Lower leg skin (tissue), 4 donors: ENCODE measurements at regions not wholly inside any gene's neighbourhood (a gene's known extent, or its start where the extent isn't known, plus 50 kb on each side); places are given as distances from the start of the nearest gene placed in this dataset.

Experiments used
- DNase-seq, 2 donors: peaks; one replicate each; pipeline ENCODE4 v3.0.0-alpha.2; 2019; ENCODE audit warnings: low spot score in 2 of 2
- H3K4me3 ChIP-seq: fragments of 200-600 bp; sonication (generic); 2 replicates; pipeline ENCODE4 v1.5.1; 2017; ENCODE audit warnings: mild to moderate bottlenecking, low read depth; ENCODE audit not compliant: poor library complexity, severe bottlenecking
- POLR2A ChIP-seq, 2 donors: fragments of 450-650 bp; IDR thresholded peaks; one replicate each; pipeline ENCODE4 v1.6.1; 2016 to 2017; ENCODE audit warnings: antibody characterized with exemption in 2 of 2, mild to moderate bottlenecking in 1 of 2, moderate library complexity in 1 of 2
- WGBS, 2 donors: methylation state at CpG; one replicate each; pipeline ENCODE4 v1.1.5; 2018; 5-methylcytosine and 5-hydroxymethylcytosine counted together
- intact Hi-C: fragments of 100-400 bp; cut with DNase I; formaldehyde crosslinking; loops from one replicate; pipeline ENCODE4 v1.15.0; 2023; ENCODE audit warnings: low total_unique reads
- TF ChIP-seq, protein P1 (sequence below), 3 donors: fragments of 450-650 bp; IDR thresholded peaks; one replicate each; pipeline ENCODE4 v1.5.1; 2016; ENCODE audit warnings: antibody characterized with exemption in 3 of 3, mild to moderate bottlenecking in 3 of 3, moderate library complexity in 2 of 3

GRCh38 chr18:24735624-24736231 is 275.3 kb downstream of the HRH4 start:
- intact Hi-C loops, result no loop called here
- H3K4me3 ChIP-seq, result no peak overlapping the region
- TF ChIP-seq, protein P1, sequence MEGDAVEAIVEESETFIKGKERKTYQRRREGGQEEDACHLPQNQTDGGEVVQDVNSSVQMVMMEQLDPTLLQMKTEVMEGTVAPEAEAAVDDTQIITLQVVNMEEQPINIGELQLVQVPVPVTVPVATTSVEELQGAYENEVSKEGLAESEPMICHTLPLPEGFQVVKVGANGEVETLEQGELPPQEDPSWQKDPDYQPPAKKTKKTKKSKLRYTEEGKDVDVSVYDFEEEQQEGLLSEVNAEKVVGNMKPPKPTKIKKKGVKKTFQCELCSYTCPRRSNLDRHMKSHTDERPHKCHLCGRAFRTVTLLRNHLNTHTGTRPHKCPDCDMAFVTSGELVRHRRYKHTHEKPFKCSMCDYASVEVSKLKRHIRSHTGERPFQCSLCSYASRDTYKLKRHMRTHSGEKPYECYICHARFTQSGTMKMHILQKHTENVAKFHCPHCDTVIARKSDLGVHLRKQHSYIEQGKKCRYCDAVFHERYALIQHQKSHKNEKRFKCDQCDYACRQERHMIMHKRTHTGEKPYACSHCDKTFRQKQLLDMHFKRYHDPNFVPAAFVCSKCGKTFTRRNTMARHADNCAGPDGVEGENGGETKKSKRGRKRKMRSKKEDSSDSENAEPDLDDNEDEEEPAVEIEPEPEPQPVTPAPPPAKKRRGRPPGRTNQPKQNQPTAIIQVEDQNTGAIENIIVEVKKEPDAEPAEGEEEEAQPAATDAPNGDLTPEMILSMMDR (IDR thresholded peaks at IDR 0.05), result no peak
- no peak for TF ChIP-seq POLR2A (IDR thresholded peaks at IDR 0.05)
- WGBS, 2 donors, result 94 to 95% methylated on average over 5 of the region's 5 CpGs
- DNase-seq, result no peak

DNA sequence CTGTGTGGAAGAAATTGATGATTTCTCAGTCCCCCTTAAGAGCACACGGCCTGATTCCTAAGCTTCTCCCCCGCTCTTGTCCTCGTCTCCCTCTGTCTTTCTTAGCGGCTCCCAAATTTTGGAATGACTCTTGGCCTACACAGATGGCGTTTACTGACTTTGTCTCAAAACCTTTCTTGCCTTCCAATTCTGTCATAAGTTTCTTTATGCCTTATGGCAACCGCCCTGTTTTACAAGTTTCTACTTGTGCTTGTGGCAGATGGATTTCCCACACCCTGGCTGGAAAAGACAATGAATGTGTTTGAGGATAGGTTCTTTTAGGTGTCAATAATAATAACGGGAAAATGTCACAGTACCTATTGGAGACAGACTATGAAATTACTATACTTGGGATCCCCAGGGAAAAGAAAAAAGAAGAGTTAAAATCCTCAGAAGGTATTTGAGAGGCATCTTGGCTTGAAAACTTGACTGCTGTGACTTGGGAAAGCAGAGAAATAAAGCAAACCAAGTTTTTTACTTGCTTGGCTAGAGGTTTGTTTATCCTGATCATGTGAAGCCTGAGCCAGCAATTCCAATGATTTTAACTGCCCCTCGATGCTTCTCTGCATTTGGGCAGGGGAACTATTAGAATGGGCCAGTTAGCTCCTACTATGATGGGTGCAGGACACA is 276.4 kb downstream of the HRH4 start:
- peak in 1 of 2 donors; percentile 29 for DNase-seq
- intact Hi-C loops, result no loop called here
- 28 to 30% methylated on average over 8 of the region's 8 CpGs for WGBS, 2 donors
- no peak overlapping the region for H3K4me3 ChIP-seq
- no peak for TF ChIP-seq POLR2A (IDR thresholded peaks at IDR 0.05)
- TF ChIP-seq, protein P1 (IDR thresholded peaks at IDR 0.05), result no peak

- no peak for DNase-seq
- no peak overlapping the region for H3K4me3 ChIP-seq
- 94 to 98% methylated on average over 2 of the region's 2 CpGs for WGBS, 2 donors
- TF ChIP-seq POLR2A (IDR thresholded peaks at IDR 0.05), result no peak
- TF ChIP-seq, protein P1 (IDR thresholded peaks at IDR 0.05), result no peak
- intact Hi-C loops, result no loop called here
Observed at GRCh38 chr18:24740829-24741228, 280.4 kb downstream of the HRH4 start.

DNA sequence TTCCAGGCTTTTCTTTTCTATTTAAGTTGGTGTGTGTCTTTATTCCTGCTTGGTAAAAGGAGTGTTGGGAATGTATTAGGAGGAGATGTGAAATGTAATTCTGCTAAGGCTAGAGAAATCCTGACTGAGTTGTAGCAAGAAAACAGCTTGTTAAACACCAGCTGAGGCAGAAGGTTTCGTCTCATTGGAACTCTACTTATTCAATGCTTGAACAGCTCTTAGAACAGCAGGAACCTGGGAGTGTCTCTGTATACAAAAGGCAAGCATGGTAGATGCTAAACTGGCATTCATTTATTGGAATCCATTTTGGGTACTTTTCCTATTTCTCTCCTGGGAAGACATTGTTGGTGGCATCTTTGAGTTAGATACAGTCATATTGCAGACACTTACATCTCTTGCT is 280.9 kb downstream of the HRH4 start:
- intact Hi-C loops, result no loop called here
- no peak for DNase-seq

DNA sequence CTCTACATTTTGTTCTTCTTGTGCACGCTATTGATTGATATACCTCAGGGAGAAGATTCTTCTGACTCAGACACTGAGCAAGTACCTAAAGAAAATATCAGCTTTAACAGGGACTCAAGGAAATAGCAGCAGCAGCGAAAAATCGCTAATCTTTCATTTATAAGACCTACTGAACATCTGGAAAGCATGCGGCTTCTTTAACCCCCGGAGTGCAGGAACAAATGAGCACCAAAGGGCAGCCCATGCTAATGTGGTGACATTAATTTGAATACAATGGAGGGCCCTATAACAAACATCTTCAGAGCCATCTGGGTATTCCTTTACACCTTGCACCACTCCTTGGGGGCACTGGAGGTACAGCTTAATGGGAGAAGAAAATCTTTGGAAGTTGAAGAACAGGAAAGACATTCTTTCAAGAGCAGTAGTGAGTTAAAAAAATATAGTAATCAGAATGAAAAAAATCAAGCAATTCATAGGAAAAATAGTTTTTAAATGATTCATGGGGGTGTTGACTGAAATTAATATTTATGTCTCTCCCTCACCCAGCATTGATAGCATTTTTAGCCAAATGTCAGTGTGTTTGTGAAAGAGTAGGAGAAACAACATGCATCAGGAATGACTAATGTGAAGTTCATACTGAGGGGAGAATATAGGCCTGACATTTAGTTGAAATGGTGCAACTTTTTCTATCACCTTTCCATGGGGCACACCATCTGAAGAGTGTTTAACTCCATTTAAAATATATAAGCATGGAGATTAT is 281.7 kb downstream of the HRH4 start:
- WGBS, 2 donors, result 64 to 70% methylated on average over 5 of the region's 5 CpGs
- no peak for DNase-seq
- H3K4me3 ChIP-seq, result no peak overlapping the region
- TF ChIP-seq, protein P1 (IDR thresholded peaks at IDR 0.05), result no peak
- TF ChIP-seq POLR2A (IDR thresholded peaks at IDR 0.05), result no peak
- intact Hi-C loops, result no loop called here

More for the DNA sequence above, 280.9 kb downstream of the HRH4 start:
- WGBS, 2 donors, result 97 to 100% methylated on average over 1 of the region's 1 CpG
- TF ChIP-seq POLR2A (IDR thresholded peaks at IDR 0.05), result no peak
- TF ChIP-seq, protein P1 (IDR thresholded peaks at IDR 0.05), result no peak
- no peak overlapping the region for H3K4me3 ChIP-seq
